ENCODE measurements at regions not wholly inside any gene's neighbourhood (a gene's known extent, or its start where the extent isn't known, plus 50 kb on each side); places are given as distances from the start of the nearest gene placed in this dataset.

GRCh38 chr12:90268574-90268973 lies 559.9 kb upstream of the ATP2B1 start:
- no peak for DNase-seq
- no TSS peak for BruUV-seq (replicated peaks)
- intact Hi-C loops (cut with micrococcal nuclease; ENCODE audit: unreplicated experiment) = no loop called here
- Mint-ChIP-seq H3K27ac (ENCODE audit: unreplicated experiment) (no peak overlapping the region), H3K27me3 (ENCODE audit: unreplicated experiment) (no peaks in the 10 kb centered on the region), H3K9me3 (ENCODE audit: low read depth, unreplicated experiment) (peaks cover 3% of the 10 kb centered on the region), H3K4me3 (ENCODE audit: low read depth, unreplicated experiment) (no peak overlapping the region), H3K36me3 (ENCODE audit: insufficient read depth, unreplicated experiment) (no peaks in the 10 kb centered on the region), H3K4me1 (ENCODE audit: low read depth, unreplicated experiment) (no peaks in the 10 kb centered on the region)
- no peak for TF ChIP-seq CTCF (IDR thresholded peaks at IDR 0.05; ENCODE audit: unreplicated experiment)
- CTCF ChIA-PET = no interaction called here

- H3K27ac Mint-ChIP-seq (ENCODE audit: unreplicated experiment) = no peak overlapping the region
- CTCF ChIA-PET = no interaction called here
These were observed 553.6 kb upstream of the ATP2B1 start for GRCh38 chr12:90262251-90262650.

GRCh38 chr12:90261283-90261682 lies 552.6 kb upstream of the ATP2B1 start:
- CTCF ChIA-PET = no interaction called here
- no peak for DNase-seq
- TF ChIP-seq CTCF (IDR thresholded peaks at IDR 0.05; ENCODE audit: unreplicated experiment) = no peak
- Mint-ChIP-seq H3K4me1 (ENCODE audit: low read depth, unreplicated experiment) (no peaks in the 10 kb centered on the region), H3K27ac (ENCODE audit: unreplicated experiment) (no peak overlapping the region), H3K9me3 (ENCODE audit: low read depth, unreplicated experiment) (peaks cover 6% of the 10 kb centered on the region), H3K36me3 (ENCODE audit: insufficient read depth, unreplicated experiment) (no peaks in the 10 kb centered on the region), H3K27me3 (ENCODE audit: unreplicated experiment) (no peaks in the 10 kb centered on the region), H3K4me3 (ENCODE audit: low read depth, unreplicated experiment) (no peak overlapping the region)
- intact Hi-C loops (cut with micrococcal nuclease; ENCODE audit: unreplicated experiment) = no loop called here
- no TSS peak for BruUV-seq (replicated peaks)

More at GRCh38 chr12:90262251-90262650, 553.6 kb upstream of the ATP2B1 start:
- intact Hi-C loops (cut with micrococcal nuclease; ENCODE audit: unreplicated experiment) = no loop called here
- Mint-ChIP-seq H3K4me3 (ENCODE audit: low read depth, unreplicated experiment) (no peak overlapping the region), H3K9me3 (ENCODE audit: low read depth, unreplicated experiment) (peaks cover 6% of the 10 kb centered on the region), H3K36me3 (ENCODE audit: insufficient read depth, unreplicated experiment) (no peaks in the 10 kb centered on the region), H3K4me1 (ENCODE audit: low read depth, unreplicated experiment) (no peaks in the 10 kb centered on the region), H3K27me3 (ENCODE audit: unreplicated experiment) (no peaks in the 10 kb centered on the region)
- no TSS peak for BruUV-seq (replicated peaks)
- TF ChIP-seq CTCF (IDR thresholded peaks at IDR 0.05; ENCODE audit: unreplicated experiment) = no peak
- DNase-seq = no peak

GRCh38 chr12:90260136-90260535 lies 551.5 kb upstream of the ATP2B1 start:
- Mint-ChIP-seq H3K9me3 (ENCODE audit: low read depth, unreplicated experiment) (peaks cover 6% of the 10 kb centered on the region), H3K4me1 (ENCODE audit: low read depth, unreplicated experiment) (no peaks in the 10 kb centered on the region), H3K27me3 (ENCODE audit: unreplicated experiment) (no peaks in the 10 kb centered on the region), H3K4me3 (ENCODE audit: low read depth, unreplicated experiment) (no peak overlapping the region), H3K36me3 (ENCODE audit: insufficient read depth, unreplicated experiment) (no peaks in the 10 kb centered on the region), H3K27ac (ENCODE audit: unreplicated experiment) (no peak overlapping the region)
- BruUV-seq (replicated peaks) = no TSS peak
- intact Hi-C loops (cut with micrococcal nuclease; ENCODE audit: unreplicated experiment) = no loop called here
- CTCF ChIA-PET = no interaction called here
- no peak for TF ChIP-seq CTCF (IDR thresholded peaks at IDR 0.05; ENCODE audit: unreplicated experiment)
- DNase-seq = no peak
